ENCODE measurements at regions not wholly inside any gene's neighbourhood (a gene's known extent, or its start where the extent isn't known, plus 50 kb on each side); places are given as distances from the start of the nearest gene placed in this dataset.

DNA sequence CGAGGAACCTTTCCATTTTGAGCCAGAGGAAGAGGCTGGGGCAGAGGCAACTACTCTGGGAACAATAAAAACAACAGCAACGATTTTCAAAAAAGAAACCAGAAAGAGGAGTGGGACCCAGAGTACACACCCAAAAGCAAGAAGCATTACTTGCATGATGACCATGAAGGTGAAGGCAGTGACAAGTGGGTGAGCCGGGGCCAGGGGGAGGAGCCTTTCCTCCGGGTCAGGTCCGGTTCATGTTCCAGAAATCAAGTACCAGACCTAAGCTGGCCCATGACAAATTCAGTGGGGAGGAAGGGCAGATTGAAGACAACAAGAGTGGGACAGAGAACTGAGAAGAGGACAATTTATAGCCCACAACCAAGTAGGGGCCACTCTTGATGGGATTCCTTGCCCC is 77.2 kb upstream of the STT3B start:
- TF ChIP-seq CTCF (IDR thresholded peaks at IDR 0.05; ENCODE audit: poor library complexity) (no peak), EZH2 (IDR thresholded peaks at IDR 0.05; ENCODE audit: borderline replicate concordance) (no peak)
